ENCODE measurements at regions not wholly inside any gene's neighbourhood (a gene's known extent, or its start where the extent isn't known, plus 50 kb on each side); places are given as distances from the start of the nearest gene placed in this dataset.

DNA sequence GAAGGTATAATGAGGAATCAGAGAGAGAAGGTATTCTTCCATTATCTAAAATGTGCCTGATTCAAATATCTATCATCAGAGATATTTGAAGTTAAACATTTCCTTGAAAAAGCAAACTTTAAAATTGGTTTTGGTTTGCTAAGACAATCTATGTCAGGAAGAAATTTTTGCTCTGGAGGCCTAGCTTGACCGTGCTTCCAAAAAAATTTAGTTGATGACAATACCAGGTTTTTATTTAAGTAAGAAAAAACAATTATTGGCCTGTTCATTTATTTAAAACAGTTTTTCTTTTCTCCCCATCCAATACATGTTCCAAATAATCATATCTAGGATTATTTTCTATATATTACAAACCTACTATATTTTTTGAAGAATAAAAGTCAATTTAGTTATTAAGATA is 75.3 kb downstream of the OTOL1 start:
- Histone ChIP-seq H3K4me3 (no peak overlapping the region), H3K4me1 (peaks cover 0 to 11% (median 0%) of the 10 kb centered on the region in 4 donors), H3K27me3 (no peaks in the 10 kb centered on the region), H3K27ac (no peak overlapping the region), H3K9me3 (no peaks in the 10 kb centered on the region), H3K36me3 (no peaks in the 10 kb centered on the region)
- TF ChIP-seq EP300 (IDR thresholded peaks at IDR 0.05) (no peak), POLR2A (IDR thresholded peaks at IDR 0.05) (no peak)
- TF ChIP-seq, protein P1, sequence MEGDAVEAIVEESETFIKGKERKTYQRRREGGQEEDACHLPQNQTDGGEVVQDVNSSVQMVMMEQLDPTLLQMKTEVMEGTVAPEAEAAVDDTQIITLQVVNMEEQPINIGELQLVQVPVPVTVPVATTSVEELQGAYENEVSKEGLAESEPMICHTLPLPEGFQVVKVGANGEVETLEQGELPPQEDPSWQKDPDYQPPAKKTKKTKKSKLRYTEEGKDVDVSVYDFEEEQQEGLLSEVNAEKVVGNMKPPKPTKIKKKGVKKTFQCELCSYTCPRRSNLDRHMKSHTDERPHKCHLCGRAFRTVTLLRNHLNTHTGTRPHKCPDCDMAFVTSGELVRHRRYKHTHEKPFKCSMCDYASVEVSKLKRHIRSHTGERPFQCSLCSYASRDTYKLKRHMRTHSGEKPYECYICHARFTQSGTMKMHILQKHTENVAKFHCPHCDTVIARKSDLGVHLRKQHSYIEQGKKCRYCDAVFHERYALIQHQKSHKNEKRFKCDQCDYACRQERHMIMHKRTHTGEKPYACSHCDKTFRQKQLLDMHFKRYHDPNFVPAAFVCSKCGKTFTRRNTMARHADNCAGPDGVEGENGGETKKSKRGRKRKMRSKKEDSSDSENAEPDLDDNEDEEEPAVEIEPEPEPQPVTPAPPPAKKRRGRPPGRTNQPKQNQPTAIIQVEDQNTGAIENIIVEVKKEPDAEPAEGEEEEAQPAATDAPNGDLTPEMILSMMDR (IDR thresholded peaks at IDR 0.05): no peak
- 84 to 89% methylated on average over 1 of the region's 1 CpG for WGBS, 2 donors
- DNase-seq (ENCODE audit: low spot score in 2 of 2): no peak

DNA sequence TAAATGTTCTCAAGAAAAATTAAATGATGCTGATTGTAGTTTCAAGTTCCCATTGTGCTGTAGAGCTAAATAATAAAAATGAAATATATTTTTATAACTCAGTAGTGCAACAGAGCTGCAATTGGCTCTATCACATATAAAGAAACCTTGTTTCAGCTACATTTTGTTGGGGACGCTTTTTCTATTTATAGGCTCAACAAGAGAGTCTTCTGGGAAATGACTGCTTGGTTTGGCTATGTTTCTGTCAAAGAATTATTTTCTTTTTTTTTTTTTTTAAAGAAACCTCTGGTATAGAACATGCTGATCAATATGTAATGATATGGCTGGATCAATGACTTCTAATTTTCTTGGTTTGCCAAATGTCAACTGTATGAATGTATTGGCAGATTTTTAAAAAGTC is 76.5 kb downstream of the OTOL1 start:
- H3K9me3 ChIP-seq: no peaks in the 10 kb centered on the region
- H3K36me3 ChIP-seq: no peaks in the 10 kb centered on the region
- TF ChIP-seq, protein P1 (IDR thresholded peaks at IDR 0.05): no peak
- TF ChIP-seq EP300 (IDR thresholded peaks at IDR 0.05) (no peak), POLR2A (IDR thresholded peaks at IDR 0.05) (no peak)
- no peak for DNase-seq (ENCODE audit: low spot score in 2 of 2)
- H3K27ac ChIP-seq: no peak overlapping the region
- H3K4me1 ChIP-seq: peaks cover 0 to 11% (median 0%) of the 10 kb centered on the region in 4 donors
- no peaks in the 10 kb centered on the region for H3K27me3 ChIP-seq
- WGBS, 2 donors: 17 to 29% methylated on average over 1 of the region's 1 CpG
- no peak overlapping the region for H3K4me3 ChIP-seq

DNA sequence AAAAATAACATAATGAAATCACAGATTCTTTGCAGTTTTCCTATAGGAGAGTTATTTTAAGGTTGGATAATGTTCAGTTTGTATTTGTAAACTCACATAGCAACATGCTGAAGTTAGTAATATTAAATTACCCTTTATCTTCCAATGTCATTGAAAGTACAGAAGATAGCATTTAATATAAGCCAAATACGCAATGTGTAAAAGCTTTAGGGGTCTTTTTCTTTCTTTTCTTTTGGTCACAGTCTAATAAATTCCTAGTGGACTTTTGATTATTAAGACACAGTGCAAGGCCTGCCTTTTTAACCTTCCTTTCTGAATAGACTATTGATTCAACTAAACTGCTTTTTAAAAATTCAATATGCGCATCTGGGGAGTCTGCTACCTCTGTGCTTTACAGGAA is 79.3 kb downstream of the OTOL1 start:
- no peaks in the 10 kb centered on the region for H3K27me3 ChIP-seq
- no peak for TF ChIP-seq EP300 (IDR thresholded peaks at IDR 0.05)
- TF ChIP-seq, protein P1 (IDR thresholded peaks at IDR 0.05): no peak
- TF ChIP-seq POLR2A (IDR thresholded peaks at IDR 0.05): no peak
- H3K36me3 ChIP-seq: no peaks in the 10 kb centered on the region
- H3K4me1 ChIP-seq: peaks cover 0 to 4% (median 0%) of the 10 kb centered on the region in 4 donors
- no peaks in the 10 kb centered on the region for H3K9me3 ChIP-seq
- no peak for DNase-seq (ENCODE audit: low spot score in 2 of 2)
- no peak overlapping the region for H3K4me3 ChIP-seq
- H3K27ac ChIP-seq: no peak overlapping the region
- 52 to 70% methylated on average over 2 of the region's 2 CpGs for WGBS, 2 donors

DNA sequence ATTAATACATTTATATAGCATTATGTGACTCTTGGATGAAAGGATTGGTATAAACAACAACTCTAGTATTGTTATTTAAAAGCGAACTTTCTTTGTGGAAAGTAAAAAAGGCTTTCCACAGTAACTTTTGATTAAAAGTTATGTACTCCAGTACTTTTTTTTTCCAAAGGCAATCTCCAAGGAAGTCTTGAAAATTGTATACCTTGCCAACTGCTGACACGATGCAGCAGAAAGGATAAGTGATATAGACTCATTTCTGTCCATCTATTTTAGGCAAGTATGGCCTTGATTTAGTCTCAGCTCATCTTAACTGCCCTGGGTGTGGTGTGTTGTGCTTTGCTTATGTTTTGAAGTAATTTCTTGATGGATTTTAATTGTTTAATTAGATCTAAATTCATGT is 79.7 kb downstream of the OTOL1 start:
- no peak for DNase-seq (ENCODE audit: low spot score in 2 of 2)
- TF ChIP-seq, protein P1 (IDR thresholded peaks at IDR 0.05): no peak
- TF ChIP-seq EP300 (IDR thresholded peaks at IDR 0.05): no peak
- TF ChIP-seq POLR2A (IDR thresholded peaks at IDR 0.05): no peak
- 59 to 62% methylated on average over 2 of the region's 2 CpGs for WGBS, 2 donors
- no peak overlapping the region for H3K4me3 ChIP-seq
- peaks cover 0 to 4% (median 0%) of the 10 kb centered on the region in 4 donors for H3K4me1 ChIP-seq
- H3K9me3 ChIP-seq: no peaks in the 10 kb centered on the region
- H3K27me3 ChIP-seq: no peaks in the 10 kb centered on the region
- no peak overlapping the region for H3K27ac ChIP-seq
- no peaks in the 10 kb centered on the region for H3K36me3 ChIP-seq

- H3K9me3 ChIP-seq: no peaks in the 10 kb centered on the region
- DNase-seq (ENCODE audit: low spot score in 2 of 2): no peak
- no peaks in the 10 kb centered on the region for H3K36me3 ChIP-seq
- no peaks in the 10 kb centered on the region for H3K27me3 ChIP-seq
- 64 to 67% methylated on average over 9 of the region's 9 CpGs for WGBS, 2 donors
- H3K4me3 ChIP-seq: no peak overlapping the region
- no peak overlapping the region for H3K27ac ChIP-seq
- H3K4me1 ChIP-seq: peaks cover 0 to 4% (median 0%) of the 10 kb centered on the region in 4 donors
- no peak for TF ChIP-seq POLR2A (IDR thresholded peaks at IDR 0.05)
- no peak for TF ChIP-seq EP300 (IDR thresholded peaks at IDR 0.05)
- TF ChIP-seq, protein P1 (IDR thresholded peaks at IDR 0.05): no peak
These were observed 80.3 kb downstream of the OTOL1 start for GRCh38 chr3:161576714-161577510.

Data from tibial nerve (tissue), 4 donors.